ENCODE measurements at regions not wholly inside any gene's neighbourhood (a gene's known extent, or its start where the extent isn't known, plus 50 kb on each side); places are given as distances from the start of the nearest gene placed in this dataset.

GRCh38 chr14:101116486-101117130 is 213.1 kb upstream of the RTL1 start:
- no peak overlapping the region for H3K27ac ChIP-seq
- TF ChIP-seq ZFX (IDR thresholded peaks at IDR 0.05) = no peak
- TF ChIP-seq, protein P1, sequence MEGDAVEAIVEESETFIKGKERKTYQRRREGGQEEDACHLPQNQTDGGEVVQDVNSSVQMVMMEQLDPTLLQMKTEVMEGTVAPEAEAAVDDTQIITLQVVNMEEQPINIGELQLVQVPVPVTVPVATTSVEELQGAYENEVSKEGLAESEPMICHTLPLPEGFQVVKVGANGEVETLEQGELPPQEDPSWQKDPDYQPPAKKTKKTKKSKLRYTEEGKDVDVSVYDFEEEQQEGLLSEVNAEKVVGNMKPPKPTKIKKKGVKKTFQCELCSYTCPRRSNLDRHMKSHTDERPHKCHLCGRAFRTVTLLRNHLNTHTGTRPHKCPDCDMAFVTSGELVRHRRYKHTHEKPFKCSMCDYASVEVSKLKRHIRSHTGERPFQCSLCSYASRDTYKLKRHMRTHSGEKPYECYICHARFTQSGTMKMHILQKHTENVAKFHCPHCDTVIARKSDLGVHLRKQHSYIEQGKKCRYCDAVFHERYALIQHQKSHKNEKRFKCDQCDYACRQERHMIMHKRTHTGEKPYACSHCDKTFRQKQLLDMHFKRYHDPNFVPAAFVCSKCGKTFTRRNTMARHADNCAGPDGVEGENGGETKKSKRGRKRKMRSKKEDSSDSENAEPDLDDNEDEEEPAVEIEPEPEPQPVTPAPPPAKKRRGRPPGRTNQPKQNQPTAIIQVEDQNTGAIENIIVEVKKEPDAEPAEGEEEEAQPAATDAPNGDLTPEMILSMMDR (conservative IDR thresholded peaks at IDR 0.05) = no peak

DNA sequence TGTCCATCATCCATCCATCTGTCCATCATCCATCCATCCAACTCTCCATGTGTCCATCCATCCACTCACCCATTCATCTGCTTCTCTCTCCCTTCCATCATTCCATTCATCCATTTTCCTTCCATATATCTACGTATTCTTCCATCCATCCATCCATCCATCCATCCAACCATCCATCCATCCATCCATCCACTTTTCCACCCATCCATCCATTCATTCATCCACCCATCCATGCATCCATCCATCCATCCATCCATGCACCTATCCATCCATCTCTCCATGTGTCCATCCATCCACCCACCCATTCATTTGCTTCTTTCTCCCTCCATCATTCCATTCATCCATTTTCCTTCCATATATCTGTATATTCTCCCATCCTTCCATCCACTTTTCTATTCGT is 214.0 kb upstream of the RTL1 start:
- TF ChIP-seq, protein P1 (conservative IDR thresholded peaks at IDR 0.05) = no peak
- TF ChIP-seq ZFX (IDR thresholded peaks at IDR 0.05) = no peak
- no peak overlapping the region for H3K27ac ChIP-seq

DNA sequence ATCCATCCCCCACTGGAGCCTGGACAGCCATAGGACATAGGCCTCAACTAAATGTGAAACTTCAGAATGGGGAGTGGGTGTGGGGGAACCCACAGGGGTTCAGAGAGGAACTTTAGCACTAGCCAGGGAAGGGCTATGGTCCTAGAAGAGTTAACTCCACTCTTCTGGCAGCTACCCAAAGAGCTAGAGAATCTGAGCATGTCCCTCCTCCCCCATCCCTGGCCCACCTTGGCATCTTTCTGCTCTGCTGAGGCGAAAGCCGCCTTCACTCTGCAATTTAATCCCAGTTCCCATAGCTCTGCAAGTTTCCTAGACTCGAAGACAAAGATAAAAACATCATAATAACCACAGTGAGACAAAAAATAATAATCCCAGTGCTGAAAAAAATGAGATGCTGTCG is 214.7 kb upstream of the RTL1 start:
- no peak for TF ChIP-seq ZFX (IDR thresholded peaks at IDR 0.05)
- TF ChIP-seq, protein P1 (conservative IDR thresholded peaks at IDR 0.05) = no peak
- no peak overlapping the region for H3K27ac ChIP-seq

DNA sequence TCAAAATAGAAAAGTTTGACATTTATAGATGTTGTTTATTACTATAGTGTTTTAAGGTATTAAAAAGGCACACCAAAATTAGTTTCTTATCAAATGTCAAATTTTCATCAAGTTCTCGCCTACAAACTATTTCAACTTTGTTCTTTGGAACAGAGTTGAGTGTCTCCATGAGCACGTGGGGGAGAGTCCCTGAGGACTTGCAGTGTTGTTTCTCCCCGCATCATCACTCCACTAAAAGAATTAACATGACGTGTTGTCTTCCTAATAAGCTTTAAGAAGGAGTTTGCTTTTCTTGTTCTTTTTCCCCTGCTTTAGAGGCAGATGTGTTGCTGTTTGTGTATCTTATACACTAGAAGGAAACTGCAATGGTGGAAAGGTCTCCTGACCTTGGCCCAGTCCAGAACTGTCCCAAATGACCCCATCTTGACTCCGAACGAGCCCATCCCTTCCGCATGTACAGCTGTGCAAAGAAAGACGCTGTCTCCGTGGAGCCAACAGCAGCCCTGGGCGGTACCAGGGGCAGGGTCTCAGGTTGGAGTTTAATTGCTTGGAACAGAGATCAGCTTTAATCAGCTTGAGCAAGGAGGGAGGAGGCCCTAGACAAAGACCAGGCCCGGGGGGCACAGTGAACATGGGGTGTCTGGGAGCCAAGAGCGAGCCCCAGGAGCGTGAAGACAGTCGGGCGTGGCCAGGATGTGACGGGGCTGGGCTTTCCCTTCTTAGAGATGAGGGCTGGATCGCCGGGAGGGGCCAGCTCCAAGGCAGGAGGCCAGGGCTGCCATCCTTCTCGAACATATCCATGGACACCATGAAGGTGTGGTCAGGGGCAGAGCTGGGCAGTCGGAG is 215.4 kb upstream of the RTL1 start:
- TF ChIP-seq, protein P1 (conservative IDR thresholded peaks at IDR 0.05) = no peak
- TF ChIP-seq ZFX (IDR thresholded peaks at IDR 0.05) = no peak
- no peak overlapping the region for H3K27ac ChIP-seq

GRCh38 chr14:101119830-101120571 is 216.5 kb upstream of the RTL1 start:
- TF ChIP-seq, protein P1 (conservative IDR thresholded peaks at IDR 0.05) = no peak
- no peak for TF ChIP-seq ZFX (IDR thresholded peaks at IDR 0.05)
- no peak overlapping the region for H3K27ac ChIP-seq

DNA sequence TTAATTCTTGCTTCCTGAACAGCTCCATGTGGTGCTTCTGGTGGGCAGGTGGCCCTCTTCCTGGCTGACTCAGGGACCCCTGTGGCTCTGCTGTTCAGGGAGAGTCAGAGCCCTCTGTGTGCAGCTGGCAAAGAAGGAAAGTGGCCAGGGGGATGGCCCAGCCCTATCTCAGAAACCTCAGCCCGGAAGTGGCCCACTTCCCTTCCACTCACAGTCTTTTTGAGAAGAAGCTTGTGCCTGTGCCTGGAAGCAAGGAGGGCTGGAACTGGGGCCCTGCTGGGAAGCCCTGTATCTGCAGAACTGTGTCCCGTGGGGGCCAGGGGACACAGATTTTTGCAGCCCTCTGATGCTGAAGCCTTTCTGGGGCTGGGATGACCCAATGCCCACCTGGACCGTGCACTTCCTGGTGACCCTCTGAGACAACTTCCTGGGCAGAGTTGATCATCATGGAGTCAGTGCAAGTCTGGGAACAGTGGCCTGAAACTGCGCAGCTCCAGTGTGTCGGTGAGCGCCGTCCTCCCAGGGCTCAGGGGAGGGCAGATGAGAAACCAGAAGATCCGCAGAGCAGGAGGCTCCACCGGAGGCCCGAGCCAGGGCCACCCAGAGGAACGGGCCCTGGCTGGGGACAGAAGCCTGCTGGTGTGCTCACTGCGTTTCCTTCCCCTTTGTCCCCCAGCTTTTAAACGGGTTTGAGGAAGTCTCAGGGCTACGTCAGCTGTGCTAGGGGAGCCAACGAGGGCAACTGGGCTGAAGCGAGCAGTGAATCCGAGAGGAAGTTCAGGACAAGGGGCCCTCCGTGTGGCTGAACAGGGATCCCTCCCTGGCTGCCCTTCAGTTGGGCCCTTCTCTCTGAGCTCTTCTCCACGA is 217.4 kb upstream of the RTL1 start:
- no peak overlapping the region for H3K27ac ChIP-seq
- no peak for TF ChIP-seq ZFX (IDR thresholded peaks at IDR 0.05)
- TF ChIP-seq, protein P1 (conservative IDR thresholded peaks at IDR 0.05) = no peak
